Ramos (cell line): ENCODE measurements at regions not wholly inside any gene's neighbourhood (a gene's known extent, or its start where the extent isn't known, plus 50 kb on each side); places are given as distances from the start of the nearest gene placed in this dataset.

Experiments
- in situ Hi-C: fragments of 300-500 bp; cut with MboI; formaldehyde crosslinking; loops from one replicate; pipeline ENCODE4 v1.14.3; 2022; ENCODE audit warnings: low sequenced_read_pairs; ENCODE audit not compliant: unreplicated experiment

DNA sequence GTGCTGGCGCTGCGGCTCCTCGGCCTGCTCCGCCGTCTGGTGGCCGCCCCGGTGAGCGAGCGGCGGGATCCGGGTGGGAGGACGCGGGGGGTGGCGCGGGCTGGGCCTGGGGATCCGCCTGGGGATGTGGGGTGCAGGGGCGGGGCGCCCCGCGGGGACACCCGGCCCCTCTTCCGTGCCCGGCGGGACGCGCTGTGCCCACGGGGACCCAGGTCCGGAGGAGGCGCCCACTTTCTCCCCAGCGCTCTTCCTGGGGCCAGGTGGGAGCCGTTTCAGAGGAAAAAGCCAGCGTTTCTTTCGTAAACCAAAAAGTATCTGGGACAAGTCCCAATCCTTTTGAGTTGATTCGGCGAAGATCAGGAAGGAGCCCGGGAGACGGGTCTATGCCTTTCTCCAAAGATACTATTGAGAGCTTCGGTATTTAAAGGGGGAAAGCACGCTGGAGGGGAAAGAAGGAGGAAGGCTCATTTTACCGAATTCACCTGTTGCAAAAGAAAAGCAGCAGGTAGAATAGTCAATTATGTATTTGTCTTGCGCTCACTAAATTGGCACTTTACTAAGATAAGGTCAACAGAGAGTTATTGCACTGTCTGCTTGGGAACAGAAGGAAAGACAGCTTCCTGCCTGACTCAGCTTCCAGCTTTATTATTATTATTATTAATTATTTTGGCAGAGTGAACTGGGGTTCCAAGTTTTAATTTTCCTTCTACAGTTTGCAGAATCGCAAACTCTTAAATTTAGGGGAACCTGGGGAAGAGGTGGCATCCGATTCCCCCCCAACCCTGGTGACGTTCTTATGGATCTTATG lies 81.5 kb upstream of the CD99 start:
- in situ Hi-C loops, result no loop called here

- in situ Hi-C loops, result no loop called here
Observed at GRCh38 chrX:2608638-2609430, 82.3 kb upstream of the CD99 start.

GRCh38 chrX:2607113-2607512 lies 84.0 kb upstream of the CD99 start:
- in situ Hi-C loops, result no loop called here

DNA sequence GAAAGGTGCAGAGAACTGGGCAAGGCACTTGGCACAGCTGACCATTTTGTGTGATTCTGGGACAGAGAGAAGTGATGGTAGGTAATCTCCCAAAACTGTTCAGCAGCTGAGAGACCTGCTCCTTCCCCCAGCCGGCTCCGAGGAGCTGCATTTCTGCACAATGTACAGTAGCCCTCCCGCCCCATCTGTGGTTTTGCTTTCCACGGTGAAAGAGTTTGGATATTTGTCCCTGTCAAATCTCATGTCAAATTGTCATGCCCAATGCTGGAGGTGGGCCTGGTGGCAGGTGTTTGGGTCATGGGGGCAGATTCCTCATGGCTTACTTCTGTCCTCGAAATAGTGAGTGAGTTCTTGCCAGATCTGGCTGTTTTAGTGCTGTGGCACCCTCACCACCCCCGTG lies 90.5 kb upstream of the CD99 start:
- in situ Hi-C loops, result no loop called here

- in situ Hi-C loops, result no loop called here
Observed at GRCh38 chrX:2596555-2597255, 94.4 kb upstream of the CD99 start.

GRCh38 chrX:2596045-2596444 lies 95.0 kb upstream of the CD99 start:
- in situ Hi-C loops, result no loop called here

DNA sequence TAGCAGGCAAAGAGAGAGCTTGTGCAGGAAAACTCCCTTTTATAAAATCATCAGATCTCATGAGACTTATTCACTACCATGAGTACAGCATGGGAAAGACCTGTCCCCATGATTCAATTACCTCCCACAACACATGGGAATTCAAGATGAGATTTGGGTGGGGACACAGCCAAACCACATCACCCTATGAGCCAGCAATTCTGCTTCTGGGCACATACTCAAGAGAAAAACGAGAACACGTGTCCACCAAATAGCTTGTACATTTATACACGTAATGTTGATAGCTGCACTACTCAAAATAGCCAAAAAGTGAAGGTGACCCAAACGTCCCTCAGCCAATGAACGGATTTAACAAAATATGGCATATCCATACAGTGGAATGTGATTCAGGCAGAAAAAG lies 94.5 kb upstream of the DHRSX start:
- in situ Hi-C loops, result no loop called here

- in situ Hi-C loops, result no loop called here
Observed at GRCh38 chrX:2594491-2594890, 93.7 kb upstream of the DHRSX start.

- in situ Hi-C loops, result no loop called here
Observed at GRCh38 chrX:2592279-2592678, 91.5 kb upstream of the DHRSX start.

GRCh38 chrX:2589186-2590020 lies 88.6 kb upstream of the DHRSX start:
- in situ Hi-C loops, result no loop called here

GRCh38 chrX:2588049-2588448 lies 87.3 kb upstream of the DHRSX start:
- in situ Hi-C loops, result no loop called here

- in situ Hi-C loops, result no loop called here
Observed at GRCh38 chrX:2587146-2587545, 86.4 kb upstream of the DHRSX start.

- in situ Hi-C loops, result no loop called here
Observed at GRCh38 chrX:2585158-2585470, 84.3 kb upstream of the DHRSX start.

- in situ Hi-C loops, result no loop called here
Observed at GRCh38 chrX:2584251-2585157, 83.7 kb upstream of the DHRSX start.

DNA sequence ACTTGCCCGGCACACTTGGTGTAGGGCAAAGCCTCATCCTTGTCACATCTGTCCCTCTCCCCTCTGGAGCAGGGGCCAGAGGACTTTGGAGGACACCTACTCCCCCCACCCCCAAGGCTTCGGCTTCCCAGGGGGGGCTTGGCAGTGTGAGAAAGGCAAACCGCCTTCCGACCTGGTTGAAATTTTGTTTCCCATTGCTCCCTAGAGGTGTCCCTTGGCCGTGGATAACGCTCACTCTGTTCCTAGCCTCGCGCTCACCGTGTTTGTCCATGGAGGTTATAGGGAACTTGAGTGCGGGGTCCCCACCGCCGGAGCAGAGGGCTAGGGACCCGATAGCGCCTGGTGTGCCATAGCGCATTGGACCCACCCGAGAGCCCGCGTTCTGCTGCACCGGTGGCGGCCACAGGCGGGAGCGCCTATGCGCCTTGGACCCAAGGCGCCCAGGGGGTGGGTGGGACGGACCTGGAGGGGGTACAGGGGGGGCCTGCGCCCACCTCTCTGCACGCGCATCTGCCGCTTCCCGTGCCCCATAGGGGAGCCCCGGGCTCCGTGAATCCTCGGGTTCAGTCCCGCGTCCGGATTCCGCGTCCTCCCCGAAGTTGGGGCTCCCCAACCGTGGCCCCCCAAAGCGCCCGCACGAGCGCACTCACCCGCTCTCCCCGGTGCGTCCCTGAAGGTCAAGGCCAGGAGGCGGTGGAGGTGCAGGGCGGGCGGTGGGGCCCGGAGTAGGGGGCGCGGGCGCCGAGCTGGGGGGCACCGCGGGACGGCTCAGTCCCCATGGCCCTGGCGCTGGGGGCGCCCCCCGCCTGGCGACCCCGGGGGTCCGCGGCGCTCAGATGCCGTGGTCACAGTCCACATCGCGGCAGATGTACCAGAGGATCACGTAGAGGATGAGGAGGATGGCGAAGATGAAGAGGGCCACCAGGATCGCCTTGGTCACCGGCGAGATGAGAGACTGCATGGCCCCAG lies 82.7 kb upstream of the DHRSX start:
- in situ Hi-C loops, result no loop called here

GRCh38 chrX:2582667-2583066 lies 81.9 kb upstream of the DHRSX start:
- in situ Hi-C loops, result no loop called here

DNA sequence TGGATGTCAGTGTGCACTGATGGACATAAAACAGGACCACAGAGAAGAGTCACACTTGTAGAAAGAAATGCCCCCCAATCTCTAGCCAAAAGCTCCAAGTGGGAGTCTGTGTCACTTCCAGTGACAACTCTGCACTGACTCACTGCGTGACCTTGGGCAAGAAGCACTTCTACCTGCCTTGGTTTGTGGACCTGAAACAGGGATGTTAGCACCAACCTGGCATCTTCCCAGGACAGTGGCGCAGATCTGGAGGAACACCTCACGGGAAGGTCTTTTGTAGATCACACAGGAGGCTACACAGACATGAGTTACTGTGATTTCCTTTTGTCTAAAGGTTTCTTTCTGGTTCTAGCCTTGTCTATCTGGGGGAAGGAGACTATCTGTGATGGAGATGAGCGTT lies 80.5 kb upstream of the DHRSX start:
- in situ Hi-C loops, result no loop called here

DNA sequence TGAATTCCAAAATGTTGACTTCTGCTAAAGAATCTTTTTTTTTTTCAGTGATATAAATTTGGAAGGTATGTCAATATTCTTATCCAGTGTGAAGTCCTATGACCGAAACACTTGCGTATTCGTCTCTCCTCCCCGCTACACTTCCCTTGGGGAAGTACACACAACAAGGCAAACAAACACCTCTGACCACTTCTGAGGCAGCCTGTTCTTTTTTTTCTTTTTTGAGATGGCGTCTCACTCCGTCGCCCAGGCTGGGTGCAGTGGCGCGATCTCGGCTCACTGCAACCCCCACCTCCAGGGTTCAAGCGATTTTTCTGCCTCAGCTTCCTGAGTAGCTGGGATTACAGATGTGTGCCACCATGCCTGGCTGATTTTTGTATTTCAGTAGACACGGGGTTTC lies 78.1 kb upstream of the DHRSX start:
- in situ Hi-C loops, result no loop called here
